GM21360 (cell line): ENCODE measurements at regions not wholly inside any gene's neighbourhood (a gene's known extent, or its start where the extent isn't known, plus 50 kb on each side); places are given as distances from the start of the nearest gene placed in this dataset.

Experiments used
- ATAC-seq: cut with Tn5 transposase; IDR thresholded peaks from one replicate; pipeline ENCODE4 v1.9.1; 2021; ENCODE audit warnings: mild to moderate bottlenecking, moderate library complexity; ENCODE audit not compliant: unreplicated experiment

DNA sequence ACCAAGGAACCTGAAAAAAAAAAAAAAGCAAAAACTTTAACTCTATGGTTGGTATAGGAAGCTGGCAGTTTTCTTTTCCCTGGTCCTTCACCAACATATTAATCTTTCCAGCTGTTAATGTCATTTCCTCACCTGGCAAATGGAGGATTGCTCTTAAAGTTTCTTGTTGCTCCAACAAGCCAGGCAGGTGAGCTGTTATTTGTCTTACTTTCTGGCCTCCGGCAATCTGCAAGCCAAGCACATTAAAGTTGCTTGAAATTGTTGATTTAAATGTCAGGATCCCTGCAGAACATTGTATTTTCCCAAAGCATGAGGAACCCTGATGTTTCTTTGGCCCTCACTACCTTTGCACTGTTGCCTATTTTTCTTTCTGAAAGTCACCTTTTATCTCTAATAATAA, 664.9 kb downstream of the METTL4 start:
- no peak for ATAC-seq

- ATAC-seq, result no peak
Measured at GRCh38 chr18:1907470-1908206, 663.7 kb downstream of the METTL4 start.

DNA sequence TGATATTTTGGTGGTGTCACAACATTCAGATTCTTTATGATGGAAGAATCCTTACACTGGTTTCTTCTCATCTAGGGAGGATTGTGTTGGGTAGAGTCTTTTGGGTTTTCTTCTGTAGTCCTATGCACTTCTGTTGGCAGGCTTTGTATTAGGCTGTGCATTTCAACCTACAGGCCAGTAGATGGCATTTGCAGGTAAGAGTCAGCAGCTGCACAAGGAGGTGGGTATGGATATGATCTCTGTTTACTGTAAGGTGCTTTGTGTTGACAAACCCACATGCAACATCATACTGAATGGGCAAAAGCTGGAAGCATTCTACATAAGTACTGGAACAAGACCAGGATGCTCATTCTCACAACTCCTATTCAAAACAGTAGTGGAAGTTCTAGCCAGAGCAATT, 656.8 kb downstream of the METTL4 start:
- ATAC-seq, result no peak

GRCh38 chr18:1916869-1917523, 654.3 kb downstream of the METTL4 start:
- ATAC-seq, result no peak

DNA sequence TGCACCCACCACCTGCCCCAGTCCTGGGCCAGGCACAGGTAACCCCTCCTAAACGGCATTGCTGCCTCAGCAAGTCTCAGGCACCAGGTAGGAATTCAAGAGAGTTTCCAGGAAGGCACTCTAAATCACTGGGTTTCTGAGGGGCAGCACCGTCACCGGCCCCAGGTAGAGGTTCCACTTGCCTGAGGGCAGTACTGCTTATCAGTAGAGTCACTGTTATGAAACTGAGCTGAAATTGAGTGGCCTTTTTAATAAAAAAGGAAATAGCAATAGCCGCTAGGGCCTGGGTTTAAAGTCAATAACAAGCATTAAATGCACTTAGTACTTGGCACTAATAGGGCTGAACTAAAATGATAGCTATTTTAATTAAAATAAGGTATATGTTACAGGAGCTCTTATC, 653.7 kb downstream of the METTL4 start:
- ATAC-seq, result no peak

- ATAC-seq, result no peak
Measured at GRCh38 chr18:1922066-1922465, 649.2 kb downstream of the METTL4 start.

DNA sequence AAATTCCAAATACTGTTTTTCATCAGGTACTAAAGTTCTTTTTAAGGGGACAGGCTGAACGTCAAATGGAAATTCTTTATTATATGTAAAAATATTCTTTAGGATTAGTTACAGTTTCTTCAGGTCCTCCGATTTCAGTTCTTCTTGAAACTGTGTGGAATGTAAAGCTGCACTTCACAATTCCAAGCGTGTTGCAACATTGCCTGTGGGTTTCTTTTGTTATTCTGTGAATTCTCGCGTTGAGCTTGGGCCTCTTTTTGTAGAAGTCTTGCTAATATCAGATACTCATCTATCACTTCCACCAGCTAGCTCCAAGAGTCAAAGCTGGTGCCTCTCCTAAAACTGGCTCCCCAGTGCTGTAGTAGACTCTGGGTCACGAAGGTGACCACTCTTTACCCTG, 642.6 kb downstream of the METTL4 start:
- ATAC-seq, result no peak

DNA sequence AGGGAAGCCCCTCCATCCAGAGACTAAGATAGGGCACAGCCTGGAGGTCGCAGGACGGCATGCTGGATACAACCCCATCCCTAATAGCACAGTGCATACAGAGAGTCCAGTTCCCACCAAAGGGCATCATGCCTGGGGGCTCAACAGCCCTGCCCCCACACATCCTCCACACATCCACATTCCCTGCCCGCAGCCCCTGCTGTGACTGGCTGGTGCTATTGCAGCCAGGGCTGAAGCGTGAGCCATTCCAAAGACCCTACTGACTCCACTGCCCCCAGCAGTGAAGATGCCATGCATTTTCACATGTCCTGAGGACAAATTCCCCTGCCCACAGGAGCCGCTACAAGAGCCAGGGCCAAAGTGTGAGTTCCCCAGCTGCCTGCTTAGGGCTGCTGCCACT, 641.6 kb downstream of the METTL4 start:
- ATAC-seq, result no peak

GRCh38 chr18:1930291-1931270, 640.7 kb downstream of the METTL4 start:
- ATAC-seq, result no peak

DNA sequence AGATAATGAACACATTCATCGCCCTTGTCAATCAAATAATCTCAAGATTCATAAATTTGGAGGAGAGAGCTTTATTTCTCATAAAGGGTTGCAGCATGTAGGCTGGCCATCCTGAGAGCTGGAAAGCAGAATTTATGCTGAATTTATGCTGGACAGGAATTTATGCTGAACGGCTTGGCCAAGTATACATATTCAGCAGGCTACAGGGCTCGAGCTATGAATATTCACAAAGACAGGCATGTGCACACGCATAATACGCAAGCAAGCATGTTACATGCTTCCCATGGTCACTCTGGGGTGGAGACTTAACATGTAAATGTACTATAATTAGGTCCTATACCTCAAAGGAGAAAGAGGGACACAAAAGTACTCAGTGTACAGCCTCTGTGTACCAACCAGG, 618.8 kb downstream of the METTL4 start:
- ATAC-seq, result no peak

- ATAC-seq, result no peak
Measured at GRCh38 chr18:1954583-1955312, 616.6 kb downstream of the METTL4 start.

GRCh38 chr18:1958798-1959197, 612.5 kb downstream of the METTL4 start:
- no peak for ATAC-seq

GRCh38 chr18:1965016-1965415, 606.3 kb downstream of the METTL4 start:
- ATAC-seq, result no peak

DNA sequence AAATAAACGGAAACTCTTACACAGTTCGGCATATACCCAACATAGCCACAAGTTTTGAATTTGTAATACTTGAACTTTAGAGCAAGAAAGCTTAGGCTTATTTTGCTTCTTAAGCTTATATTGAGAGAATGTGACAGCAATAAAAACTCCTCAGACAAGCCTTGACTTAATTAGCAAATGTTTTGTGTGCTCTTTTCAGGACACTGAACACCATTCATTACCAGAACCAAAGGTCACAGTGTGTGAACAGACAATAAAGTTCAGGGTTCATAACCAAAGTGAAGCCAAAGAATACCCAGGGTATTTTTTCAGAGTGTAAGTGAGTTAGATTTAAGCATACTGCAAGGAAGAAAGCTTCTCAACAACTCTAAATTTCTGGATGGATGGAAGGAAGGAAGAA, 605.8 kb downstream of the METTL4 start:
- no peak for ATAC-seq

- ATAC-seq, result no peak
Measured at GRCh38 chr18:1968801-1969498, 602.4 kb downstream of the METTL4 start.

- no peak for ATAC-seq
Measured at GRCh38 chr18:1976484-1976883, 594.8 kb downstream of the METTL4 start.

DNA sequence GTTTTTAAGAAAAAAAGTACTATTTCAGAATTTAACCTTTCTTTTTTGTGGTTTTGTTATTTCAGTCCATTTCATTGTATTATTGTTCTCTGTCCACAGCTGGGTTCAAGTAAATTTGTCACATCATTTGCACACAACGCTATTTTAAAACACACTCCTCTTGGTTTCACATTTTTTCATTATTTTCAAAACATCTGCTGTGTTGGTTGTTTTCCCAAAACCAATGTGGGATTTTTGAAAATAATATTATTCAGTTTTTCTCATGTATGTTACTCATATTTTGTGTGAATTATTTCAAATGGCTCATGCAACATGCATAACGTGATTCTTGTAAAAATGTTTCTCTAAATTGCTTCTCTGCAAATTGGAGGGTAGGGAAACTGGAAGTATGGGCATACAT, 589.2 kb downstream of the METTL4 start:
- no peak for ATAC-seq

DNA sequence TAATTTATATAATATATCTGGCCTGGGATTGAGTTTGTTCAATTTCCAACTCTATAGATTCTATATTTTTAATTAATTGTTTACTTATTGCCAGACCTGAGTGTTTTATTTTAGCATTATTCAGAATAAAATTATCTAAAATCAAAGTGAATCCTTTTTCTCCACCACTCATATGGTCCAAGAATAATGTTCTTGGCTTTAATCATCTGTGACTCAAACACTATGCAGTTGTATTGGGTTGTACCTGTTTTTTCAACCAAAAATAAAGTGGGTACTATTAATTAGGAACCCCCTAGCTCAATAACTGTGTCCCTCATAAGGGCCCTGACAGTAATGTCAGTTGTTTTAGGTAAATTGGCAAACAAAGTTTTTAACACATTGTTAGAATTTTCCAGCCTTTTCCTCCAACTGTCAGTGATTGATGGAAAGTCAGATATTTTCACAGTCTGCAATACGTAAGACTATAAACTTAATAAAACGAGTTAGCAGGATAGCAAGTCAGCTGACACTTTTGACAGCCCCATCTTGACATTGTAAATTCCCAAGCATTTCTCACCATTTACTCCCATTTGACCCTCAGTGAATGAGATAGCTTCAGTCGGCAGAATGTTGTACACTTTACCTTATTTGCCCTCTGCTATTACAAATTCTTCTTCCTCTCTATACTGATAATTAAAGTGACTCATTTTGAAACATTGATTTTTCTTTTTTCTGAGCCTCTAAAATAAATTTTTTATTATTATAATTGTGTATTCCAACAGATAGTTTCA, 587.4 kb downstream of the METTL4 start:
- ATAC-seq, result no peak

DNA sequence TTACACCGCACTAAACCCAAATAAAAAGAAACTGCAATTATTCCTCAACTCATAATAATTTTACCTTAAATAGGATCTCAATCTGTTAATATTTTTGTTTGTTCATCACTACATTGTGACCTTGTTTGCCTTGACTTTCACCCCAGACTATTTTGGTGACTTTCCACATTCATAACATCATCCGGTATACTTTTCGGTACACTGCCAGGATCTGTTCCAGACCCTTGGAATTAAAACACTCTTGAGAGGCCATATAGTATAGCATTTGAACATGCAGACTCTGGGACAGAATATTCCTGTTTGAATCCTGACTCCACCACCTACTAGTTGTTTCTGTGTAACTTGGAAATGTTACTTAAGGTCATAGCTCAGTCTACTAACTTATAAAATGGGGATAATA, 577.4 kb downstream of the METTL4 start:
- ATAC-seq, result no peak

- no peak for ATAC-seq
Measured at GRCh38 chr18:1994471-1994870, 576.8 kb downstream of the METTL4 start.
